Thoracic aorta (tissue), 2 donors: ENCODE measurements at regions not wholly inside any gene's neighbourhood (a gene's known extent, or its start where the extent isn't known, plus 50 kb on each side); places are given as distances from the start of the nearest gene placed in this dataset.

Experiments
- ATAC-seq: fragments of 150-250 bp; one replicate; pipeline ENCODE4 v1.8.0; 2017; ENCODE audit warnings: low read depth; ENCODE audit not compliant: insufficient number of reproducible peaks, low FRiP score
- DNase-seq: peaks from one replicate; pipeline ENCODE4 v3.0.0-alpha.2; 2020; ENCODE audit warnings: low spot score
- H3K27ac ChIP-seq, 2 donors: fragments of 200-600 bp; sonication (generic); 1 replicate in 1 of 2; 2 replicates in 1 of 2; pipeline ENCODE4 v1.5.1; 2016; ENCODE audit warnings: mild to moderate bottlenecking in 2 of 2, moderate library complexity in 2 of 2
- H3K27me3 ChIP-seq: fragments of 200-600 bp; sonication (generic); replicated peaks from 2 replicates; pipeline ENCODE4 v1.6.0; 2016; ENCODE audit warnings: mild to moderate bottlenecking; ENCODE audit not compliant: insufficient read depth
- H3K36me3 ChIP-seq: fragments of 200-600 bp; sonication (generic); one replicate; pipeline ENCODE4 v1.5.1; 2016
- H3K4me1 ChIP-seq, 2 donors: fragments of 200-600 bp; sonication (generic); 1 replicate in 1 of 2; 2 replicates in 1 of 2; pipeline versions ENCODE4 v1.5.1 to v1.6.0; 2016; ENCODE audit warnings: low read depth in 2 of 2, mild to moderate bottlenecking in 1 of 2; ENCODE audit not compliant: control insufficient read depth in 1 of 2
- H3K4me3 ChIP-seq: fragments of 200-600 bp; sonication (generic); 2 replicates; pipeline ENCODE4 v1.5.1; 2016; ENCODE audit warnings: mild to moderate bottlenecking
- H3K9me3 ChIP-seq: fragments of 200-600 bp; sonication (generic); 2 replicates; pipeline ENCODE4 v1.5.1; 2016
- TF ChIP-seq, protein P1 (sequence below): fragments of 200-600 bp; sonication (generic); IDR thresholded peaks from one replicate; pipeline ENCODE4 v1.5.1; 2019; ENCODE audit warnings: antibody characterized with exemption

DNA sequence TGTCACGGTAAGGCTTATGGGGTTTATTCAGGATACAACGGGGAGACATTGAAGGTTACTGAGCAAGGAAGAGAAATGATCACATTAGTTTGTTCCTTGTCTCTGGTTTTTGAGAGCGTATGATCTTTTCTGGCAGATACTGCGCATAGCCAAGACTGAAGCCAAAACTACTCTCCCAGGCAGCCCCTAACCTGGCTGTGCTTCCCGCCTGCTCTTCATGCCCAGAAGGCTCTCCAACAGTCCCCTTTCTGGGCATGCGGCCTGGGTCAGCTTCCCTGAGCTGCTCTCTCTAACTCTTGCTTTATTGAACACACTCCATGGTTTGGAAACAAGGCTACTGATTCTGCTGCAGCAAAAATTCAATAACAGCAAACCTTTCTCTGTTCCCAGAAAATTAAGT is 306.6 kb downstream of the BUD13 start:
- H3K4me1 ChIP-seq = peaks cover 0 to 2% of the 10 kb centered on the region in 2 donors
- H3K36me3 ChIP-seq = no peaks in the 10 kb centered on the region
- DNase-seq (no peak), ATAC-seq (no peak)
- no peaks in the 10 kb centered on the region for H3K9me3 ChIP-seq
- TF ChIP-seq, protein P1, sequence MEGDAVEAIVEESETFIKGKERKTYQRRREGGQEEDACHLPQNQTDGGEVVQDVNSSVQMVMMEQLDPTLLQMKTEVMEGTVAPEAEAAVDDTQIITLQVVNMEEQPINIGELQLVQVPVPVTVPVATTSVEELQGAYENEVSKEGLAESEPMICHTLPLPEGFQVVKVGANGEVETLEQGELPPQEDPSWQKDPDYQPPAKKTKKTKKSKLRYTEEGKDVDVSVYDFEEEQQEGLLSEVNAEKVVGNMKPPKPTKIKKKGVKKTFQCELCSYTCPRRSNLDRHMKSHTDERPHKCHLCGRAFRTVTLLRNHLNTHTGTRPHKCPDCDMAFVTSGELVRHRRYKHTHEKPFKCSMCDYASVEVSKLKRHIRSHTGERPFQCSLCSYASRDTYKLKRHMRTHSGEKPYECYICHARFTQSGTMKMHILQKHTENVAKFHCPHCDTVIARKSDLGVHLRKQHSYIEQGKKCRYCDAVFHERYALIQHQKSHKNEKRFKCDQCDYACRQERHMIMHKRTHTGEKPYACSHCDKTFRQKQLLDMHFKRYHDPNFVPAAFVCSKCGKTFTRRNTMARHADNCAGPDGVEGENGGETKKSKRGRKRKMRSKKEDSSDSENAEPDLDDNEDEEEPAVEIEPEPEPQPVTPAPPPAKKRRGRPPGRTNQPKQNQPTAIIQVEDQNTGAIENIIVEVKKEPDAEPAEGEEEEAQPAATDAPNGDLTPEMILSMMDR = no peak
- H3K27me3 ChIP-seq = no peaks in the 10 kb centered on the region
- no peak overlapping the region for H3K27ac ChIP-seq
- H3K4me3 ChIP-seq = no peak overlapping the region

- H3K4me1 ChIP-seq = no peaks in the 10 kb centered on the region
- no peaks in the 10 kb centered on the region for H3K27me3 ChIP-seq
- H3K4me3 ChIP-seq = no peak overlapping the region
- ATAC-seq (no peak), DNase-seq (no peak)
- no peak overlapping the region for H3K27ac ChIP-seq
- H3K9me3 ChIP-seq = no peaks in the 10 kb centered on the region
- TF ChIP-seq, protein P1 = no peak
- no peaks in the 10 kb centered on the region for H3K36me3 ChIP-seq
Observed at GRCh38 chr11:116465056-116465455, 307.7 kb downstream of the BUD13 start.

DNA sequence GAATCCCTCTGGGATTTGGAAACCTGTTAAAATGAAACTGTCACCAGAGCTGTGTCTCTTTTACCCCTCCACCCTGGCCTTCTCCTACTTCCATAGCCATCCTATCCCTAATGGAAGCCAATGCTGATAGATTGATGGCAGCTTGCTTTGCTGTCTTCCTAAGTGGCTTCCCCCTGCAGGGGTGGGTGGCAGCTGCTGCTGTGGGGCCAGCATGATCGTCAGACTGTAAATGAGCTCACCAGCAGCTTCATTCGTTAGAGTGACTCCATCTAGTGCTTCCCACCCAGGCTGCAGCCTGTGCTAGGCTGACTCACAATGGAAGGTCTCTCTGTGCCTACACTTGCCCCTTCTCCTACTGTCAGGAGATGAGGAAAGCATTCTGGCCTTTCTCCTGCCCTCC is 311.0 kb downstream of the BUD13 start:
- DNase-seq (no peak), ATAC-seq (no peak)
- Histone ChIP-seq H3K27ac (no peak overlapping the region), H3K27me3 (no peaks in the 10 kb centered on the region), H3K4me3 (no peak overlapping the region), H3K36me3 (no peaks in the 10 kb centered on the region), H3K4me1 (no peaks in the 10 kb centered on the region), H3K9me3 (no peaks in the 10 kb centered on the region)
- TF ChIP-seq, protein P1 = no peak

- ATAC-seq (no peak), DNase-seq (no peak)
- no peaks in the 10 kb centered on the region for H3K4me1 ChIP-seq
- no peak overlapping the region for H3K4me3 ChIP-seq
- H3K9me3 ChIP-seq = no peaks in the 10 kb centered on the region
- TF ChIP-seq, protein P1 = no peak
- no peak overlapping the region for H3K27ac ChIP-seq
- no peaks in the 10 kb centered on the region for H3K36me3 ChIP-seq
- H3K27me3 ChIP-seq = no peaks in the 10 kb centered on the region
Observed at GRCh38 chr11:116460156-116460920, 312.4 kb downstream of the BUD13 start.

- ATAC-seq (no peak), DNase-seq (no peak)
- no peaks in the 10 kb centered on the region for H3K4me1 ChIP-seq
- no peaks in the 10 kb centered on the region for H3K9me3 ChIP-seq
- no peak overlapping the region for H3K4me3 ChIP-seq
- TF ChIP-seq, protein P1 = no peak
- no peaks in the 10 kb centered on the region for H3K27me3 ChIP-seq
- no peak overlapping the region for H3K27ac ChIP-seq
- no peaks in the 10 kb centered on the region for H3K36me3 ChIP-seq
Observed at GRCh38 chr11:116459185-116460045, 313.4 kb downstream of the BUD13 start.
